Kidney (tissue), 13 donors: ENCODE measurements at regions not wholly inside any gene's neighbourhood (a gene's known extent, or its start where the extent isn't known, plus 50 kb on each side); places are given as distances from the start of the nearest gene placed in this dataset.

ENCODE experiments used
- DNase-seq, 5 donors: peaks; one replicate each; pipeline ENCODE4 v3.0.0-alpha.2; 2013 to 2020
- FAIRE-seq: peaks from 2 replicates; lab custom pipeline; 2012; peaks lifted over from hg19 to GRCh38; lab: Jason Lieb, UNC
- H3K27ac ChIP-seq, 2 donors: one replicate each; pipeline ENCODE4 v1.7.0; 2013; ENCODE audit warnings: low read depth in 2 of 2, low read length in 2 of 2, inconsistent platforms in 1 of 2
- H3K27me3 ChIP-seq: one replicate; pipeline ENCODE4 v1.7.1; 2013; ENCODE audit warnings: low read length, inconsistent platforms; ENCODE audit not compliant: control insufficient read depth, insufficient read depth
- H3K36me3 ChIP-seq, 3 donors: one replicate each; pipeline versions ENCODE4 v1.7.0 to v1.7.1; 2013; ENCODE audit warnings: low read length in 3 of 3, control low read depth in 1 of 3, inconsistent platforms in 1 of 3; ENCODE audit not compliant: insufficient read depth in 3 of 3, control insufficient read depth in 2 of 3
- H3K4me1 ChIP-seq, 3 donors: one replicate each; pipeline versions ENCODE4 v1.7.0 to v1.7.1; 2013; ENCODE audit warnings: low read length in 3 of 3, inconsistent platforms in 1 of 3, low read depth in 1 of 3; ENCODE audit not compliant: control insufficient read depth in 2 of 3, insufficient read depth in 2 of 3
- H3K4me3 ChIP-seq, 3 donors: one replicate each; pipeline versions ENCODE4 v1.7.0 to v1.8.1; 2013; ENCODE audit warnings: low read length in 3 of 3, control low read depth in 1 of 3, inconsistent platforms in 1 of 3
- H3K9ac ChIP-seq, 3 donors: one replicate each; pipeline versions ENCODE4 v1.7.0 to v1.7.1; 2013; ENCODE audit warnings: low read length in 3 of 3, control low read depth in 1 of 3, inconsistent platforms in 1 of 3
- H3K9me3 ChIP-seq, 3 donors: one replicate each; pipeline versions ENCODE4 v1.7.0 to v1.7.1; 2013; ENCODE audit warnings: low read length in 3 of 3, control low read depth in 1 of 3, inconsistent platforms in 1 of 3; ENCODE audit not compliant: control insufficient read depth in 2 of 3, insufficient read depth in 1 of 3
- CTCF ChIP-seq: IDR thresholded peaks from 3 replicates; pipeline ENCODE4 v1.5.1; 2012; ENCODE audit warnings: mild to moderate bottlenecking, moderate library complexity, borderline replicate concordance; ENCODE audit not compliant: insufficient read depth; ENCODE audit errors: extremely low read depth
- intact Hi-C: fragments of 100-400 bp; cut with DNase I; formaldehyde crosslinking; loops from one replicate; pipeline ENCODE4 v1.11.1; 2022
- donor health status: control.
- donor health status: control.
- donor health status: control.
- donor health status: control.
- donor health status: control.
- donor health status: DM: yes; HTN: yes; CAD: no.
- donor health status: Normal renal cell carcinoma (clear cell type).

DNA sequence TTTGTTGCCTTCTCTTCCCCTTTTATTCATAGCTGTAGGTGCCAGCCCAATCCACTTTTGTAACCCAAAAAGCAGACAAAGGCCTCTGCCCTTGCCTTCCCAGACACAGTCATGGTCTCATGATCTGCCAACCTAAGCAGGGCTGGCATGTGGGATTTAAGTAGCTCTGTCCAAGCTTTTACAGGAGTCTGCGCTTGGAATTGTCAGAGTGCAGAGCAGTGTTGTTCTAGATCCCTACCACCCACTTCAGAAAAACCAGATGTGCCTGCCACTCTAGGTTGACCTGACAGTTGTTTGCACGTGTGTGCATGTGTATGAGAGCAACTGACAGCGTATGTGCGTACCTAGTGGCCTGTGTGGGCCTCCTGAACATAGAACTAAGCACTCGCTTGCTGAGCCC lies 87.8 kb upstream of the SPRY4 start:
- H3K27ac ChIP-seq, result no peak overlapping the region
- no peak for TF ChIP-seq CTCF
- H3K36me3 ChIP-seq, result no peaks in the 10 kb centered on the region
- intact Hi-C loops, result no loop called here
- H3K27me3 ChIP-seq, result no peaks in the 10 kb centered on the region
- peaks cover 3 to 5% (median 4%) of the 10 kb centered on the region in 3 donors for H3K4me1 ChIP-seq
- DNase-seq (no peak), FAIRE-seq (no peak)
- H3K9ac ChIP-seq, result no peak overlapping the region
- no peak overlapping the region for H3K4me3 ChIP-seq
- H3K9me3 ChIP-seq, result peaks cover 0 to 2% (median 0%) of the 10 kb centered on the region in 3 donors

DNA sequence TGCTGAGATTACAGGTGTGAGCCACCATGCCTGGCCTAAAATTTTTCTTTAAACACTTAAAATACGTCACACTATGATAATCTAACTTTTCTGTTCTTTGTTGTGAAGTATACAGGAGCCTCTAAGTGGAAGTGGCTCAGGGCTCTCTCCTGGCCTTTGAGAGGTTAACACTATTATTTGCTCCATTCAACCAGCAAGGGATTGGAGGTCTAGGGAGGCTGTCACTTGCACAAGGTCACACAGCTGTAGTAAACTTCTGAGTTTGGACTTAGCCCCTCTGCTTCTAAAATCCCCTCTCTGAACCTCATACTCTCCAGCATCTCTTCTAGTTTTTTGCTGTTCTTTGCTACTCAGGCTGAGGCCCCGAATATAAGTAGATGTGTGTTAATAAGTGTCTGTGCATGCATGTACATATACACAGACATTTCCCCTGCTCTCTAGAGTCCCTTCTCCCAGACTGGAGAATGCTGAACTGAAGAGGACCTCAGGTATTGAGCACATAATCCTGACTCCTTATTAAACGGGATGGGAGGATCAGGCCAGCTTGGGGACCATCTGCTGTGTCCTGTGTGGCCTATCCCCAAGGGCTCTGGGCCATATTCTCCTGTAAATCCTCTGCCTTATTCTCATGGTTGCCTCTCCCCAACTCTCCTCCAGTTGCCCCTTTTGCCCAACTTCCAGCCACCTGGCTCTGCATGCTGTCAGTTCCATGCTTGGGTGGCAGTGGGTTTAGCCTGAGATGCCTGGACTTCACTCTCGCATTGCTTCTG lies 87.0 kb upstream of the SPRY4 start:
- no peak for TF ChIP-seq CTCF

DNA sequence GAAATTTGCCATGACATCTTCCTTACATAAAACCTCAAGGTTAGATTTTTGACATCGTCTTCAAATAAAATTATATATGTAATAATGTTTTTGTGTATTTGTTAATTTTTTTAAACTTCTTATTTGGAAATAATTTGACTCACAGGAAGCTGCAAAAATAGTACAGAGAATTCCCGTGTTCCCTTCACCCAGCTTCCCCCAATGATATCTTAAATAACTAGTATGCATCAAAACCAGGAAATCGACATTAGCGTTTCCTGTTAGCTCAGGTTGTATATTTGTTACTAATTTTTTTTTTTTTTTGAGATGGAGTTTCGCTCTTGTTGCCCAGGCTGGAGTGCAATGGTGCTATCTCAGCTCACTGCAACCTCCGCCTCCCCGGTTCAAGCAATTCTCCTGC lies 86.3 kb upstream of the SPRY4 start:
- Histone ChIP-seq H3K9ac (no peak overlapping the region), H3K4me1 (peaks cover 3 to 5% (median 4%) of the 10 kb centered on the region in 3 donors), H3K9me3 (peaks cover 0 to 2% (median 0%) of the 10 kb centered on the region in 3 donors), H3K36me3 (no peaks in the 10 kb centered on the region), H3K27ac (no peak overlapping the region), H3K27me3 (no peaks in the 10 kb centered on the region), H3K4me3 (no peak overlapping the region)
- TF ChIP-seq CTCF, result no peak
- no peak for DNase-seq
- intact Hi-C loops, result no loop called here
- FAIRE-seq, result no peak

More for the DNA sequence above, 87.0 kb upstream of the SPRY4 start:
- Histone ChIP-seq H3K9ac (no peak overlapping the region), H3K36me3 (no peaks in the 10 kb centered on the region), H3K4me1 (peaks cover 3 to 5% (median 4%) of the 10 kb centered on the region in 3 donors), H3K27me3 (no peaks in the 10 kb centered on the region), H3K9me3 (peaks cover 0 to 2% (median 0%) of the 10 kb centered on the region in 3 donors), H3K27ac (no peak overlapping the region), H3K4me3 (no peak overlapping the region)
- no peak for FAIRE-seq
- intact Hi-C loops, result no loop called here
- no peak for DNase-seq
